Activated CD4-positive, CD25-positive, alpha-beta regulatory T cell treated with anti-CD3 and anti-CD28 coated beads, Interleukin-2, amount 50 U/mL, for 72 hours (primary cell): ENCODE measurements at regions not wholly inside any gene's neighbourhood (a gene's known extent, or its start where the extent isn't known, plus 50 kb on each side); places are given as distances from the start of the nearest gene placed in this dataset.

Experiments used
- DNase-seq: peaks from one replicate; pipeline ENCODE4 v3.0.0; 2021

- no peak for DNase-seq
Measured at GRCh38 chr2:239608723-239609122, 207.9 kb upstream of the HDAC4 start.

- DNase-seq = no peak
Measured at GRCh38 chr2:239608260-239608659, 207.4 kb upstream of the HDAC4 start.

- DNase-seq = no peak
Measured at GRCh38 chr2:239607517-239608191, 206.8 kb upstream of the HDAC4 start.

GRCh38 chr2:239606741-239607516 is 206.1 kb upstream of the HDAC4 start:
- no peak for DNase-seq

- DNase-seq = no peak
Measured at GRCh38 chr2:239605976-239606375, 205.2 kb upstream of the HDAC4 start.

- DNase-seq = no peak
Measured at GRCh38 chr2:239605409-239605808, 204.6 kb upstream of the HDAC4 start.

- no peak for DNase-seq
Measured at GRCh38 chr2:239604861-239605260, 204.0 kb upstream of the HDAC4 start.

GRCh38 chr2:239603411-239604356 is 202.9 kb upstream of the HDAC4 start:
- no peak for DNase-seq

- DNase-seq = peak; percentile 25
Measured at GRCh38 chr2:239602290-239603282, 201.8 kb upstream of the HDAC4 start.

- no peak for DNase-seq
Measured at GRCh38 chr2:239601880-239602279, 201.1 kb upstream of the HDAC4 start.

- DNase-seq = no peak
Measured at GRCh38 chr2:239601201-239601851, 200.5 kb upstream of the HDAC4 start.

GRCh38 chr2:239600650-239601049 is 199.8 kb upstream of the HDAC4 start:
- DNase-seq = no peak

- no peak for DNase-seq
Measured at GRCh38 chr2:239600001-239600593, 199.3 kb upstream of the HDAC4 start.

- DNase-seq = no peak
Measured at GRCh38 chr2:239599299-239599698, 198.5 kb upstream of the HDAC4 start.

- no peak for DNase-seq
Measured at GRCh38 chr2:239598732-239599090, 197.9 kb upstream of the HDAC4 start.

- peak; percentile 29 for DNase-seq
Measured at GRCh38 chr2:239598011-239598731, 197.4 kb upstream of the HDAC4 start.

- peak; percentile 13 for DNase-seq
Measured at GRCh38 chr2:239597216-239597615, 196.4 kb upstream of the HDAC4 start.

GRCh38 chr2:239596792-239597191 is 196.0 kb upstream of the HDAC4 start:
- DNase-seq = peak; percentile 17

GRCh38 chr2:239596253-239596652 is 195.4 kb upstream of the HDAC4 start:
- no peak for DNase-seq

GRCh38 chr2:239595726-239596125 is 194.9 kb upstream of the HDAC4 start:
- peak; percentile 16 for DNase-seq
